PC-3 (cell line): ENCODE measurements at regions not wholly inside any gene's neighbourhood (a gene's known extent, or its start where the extent isn't known, plus 50 kb on each side); places are given as distances from the start of the nearest gene placed in this dataset.

Experiments used
- ATAC-seq: fragments of 200-7000 bp; cut with Tn5 transposase; 2 replicates; pipeline ENCODE4 v1.9.1; 2020; ENCODE audit warnings: mild to moderate bottlenecking, moderate library complexity
- BruUV-seq: library from RNA; stranded (reverse); fragments of 400-500 nt; replicated peaks from 2 replicates; lab custom pipeline; 2021; lab: Mats Ljungman, UMichigan
- CTCF ChIA-PET: fragments of 300-600 bp; sonication (Branson Sonifier 250); formaldehyde crosslinking; loops from one replicate; lab custom pipeline; 2022; ENCODE audit warnings: antibody characterized with exemption; lab: Charles Lee
- POLR2A ChIA-PET: fragments of 300-600 bp; sonication (Branson Sonifier 250); formaldehyde crosslinking; loops from one replicate; lab custom pipeline; 2022; ENCODE audit warnings: antibody characterized with exemption; ENCODE audit not compliant: unreplicated experiment; lab: Charles Lee
- DNase-seq: peaks from one replicate; pipeline ENCODE4 v3.0.0-alpha.2; 2015
- H2AFZ ChIP-seq: fragments of 300-600 bp; sonication (generic); 2 replicates; pipeline ENCODE4 v1.6.0; 2016; ENCODE audit warnings: antibody characterized with exemption, low read length
- H3F3A ChIP-seq: fragments of 300-600 bp; sonication (generic); one replicate; pipeline ENCODE4 v1.6.0; 2017; ENCODE audit warnings: antibody characterized with exemption, low read length, control low read depth, mild to moderate bottlenecking; ENCODE audit not compliant: unreplicated experiment
- H3K27ac ChIP-seq: fragments of 300-600 bp; sonication (generic); 2 replicates; pipeline ENCODE4 v1.5.1; 2016; ENCODE audit warnings: mild to moderate bottlenecking, low read length
- H3K27me3 ChIP-seq: fragments of 300-600 bp; sonication (generic); 2 replicates; pipeline ENCODE4 v1.6.1; 2016; ENCODE audit warnings: low read length, mixed read lengths
- H3K36me3 ChIP-seq: fragments of 300-600 bp; sonication (generic); 2 replicates; pipeline ENCODE4 v1.6.1; 2016; ENCODE audit warnings: low read depth, mixed run types, low read length, mixed read lengths
- H3K4me1 ChIP-seq: fragments of 300-600 bp; sonication (generic); 2 replicates; pipeline ENCODE4 v1.5.1; 2016; ENCODE audit warnings: low read length; ENCODE audit not compliant: insufficient read depth
- H3K4me2 ChIP-seq: fragments of 300-600 bp; sonication (generic); 2 replicates; pipeline ENCODE4 v1.6.0; 2016; ENCODE audit warnings: low read length
- H3K4me3 ChIP-seq: fragments of 300-600 bp; sonication (generic); 2 replicates; pipeline ENCODE4 v1.5.1; 2016; ENCODE audit warnings: mild to moderate bottlenecking, low read length, mixed read lengths
- H3K79me2 ChIP-seq: fragments of 300-600 bp; sonication (generic); 2 replicates; pipeline ENCODE4 v1.6.1; 2017; ENCODE audit warnings: low read length, mixed read lengths
- H3K9ac ChIP-seq: fragments of 300-600 bp; sonication (generic); 2 replicates; pipeline ENCODE4 v1.6.0; 2016; ENCODE audit warnings: mild to moderate bottlenecking, low read length
- H3K9me2 ChIP-seq: fragments of 300-600 bp; sonication (generic); replicated peaks from 2 replicates; pipeline ENCODE4 v1.6.1; 2016; ENCODE audit warnings: mixed run types, low read length, mixed read lengths
- H3K9me3 ChIP-seq: fragments of 300-600 bp; sonication (generic); 2 replicates; pipeline ENCODE4 v1.6.1; 2016; ENCODE audit warnings: low read length, mixed read lengths
- H4K20me1 ChIP-seq: fragments of 300-600 bp; sonication (generic); 2 replicates; pipeline ENCODE4 v1.6.1; 2016; ENCODE audit warnings: low read length, mixed read lengths
- EZH2 ChIP-seq: fragments of 300-600 bp; sonication (generic); IDR thresholded peaks from one replicate; pipeline ENCODE4 v1.6.1; 2017; ENCODE audit warnings: antibody characterized with exemption, mild to moderate bottlenecking, low read length; ENCODE audit not compliant: unreplicated experiment
- EZH2phosphoT487 ChIP-seq: fragments of 300-600 bp; sonication (generic); IDR thresholded peaks from 2 replicates; pipeline ENCODE4 v1.6.1; 2018; ENCODE audit warnings: mild to moderate bottlenecking, antibody characterized with exemption, low read length, borderline replicate concordance
- intact Hi-C: fragments of 100-400 bp; cut with micrococcal nuclease; formaldehyde crosslinking; loops from 2 replicates; pipeline ENCODE4 v1.9.0; 2023
- TF ChIP-seq, protein P1 (sequence below): fragments of 300-600 bp; sonication (generic); conservative IDR thresholded peaks from 2 replicates; pipeline ENCODE4 v1.5.1; 2017; ENCODE audit warnings: antibody characterized with exemption, low read depth, mild to moderate bottlenecking, low read length

GRCh38 chr1:104172243-104172681 is 422.6 kb downstream of the AMY1C start:
- CTCF ChIA-PET: no interaction called here
- H4K20me1 ChIP-seq: no peaks in the 10 kb centered on the region
- POLR2A ChIA-PET: no interaction called here
- ATAC-seq (no peak), DNase-seq (no peak)
- no peak overlapping the region for H2AFZ ChIP-seq
- no peaks in the 10 kb centered on the region for H3K4me1 ChIP-seq
- H3K79me2 ChIP-seq: no peaks in the 10 kb centered on the region
- TF ChIP-seq EZH2: no peak
- TF ChIP-seq, protein P1, sequence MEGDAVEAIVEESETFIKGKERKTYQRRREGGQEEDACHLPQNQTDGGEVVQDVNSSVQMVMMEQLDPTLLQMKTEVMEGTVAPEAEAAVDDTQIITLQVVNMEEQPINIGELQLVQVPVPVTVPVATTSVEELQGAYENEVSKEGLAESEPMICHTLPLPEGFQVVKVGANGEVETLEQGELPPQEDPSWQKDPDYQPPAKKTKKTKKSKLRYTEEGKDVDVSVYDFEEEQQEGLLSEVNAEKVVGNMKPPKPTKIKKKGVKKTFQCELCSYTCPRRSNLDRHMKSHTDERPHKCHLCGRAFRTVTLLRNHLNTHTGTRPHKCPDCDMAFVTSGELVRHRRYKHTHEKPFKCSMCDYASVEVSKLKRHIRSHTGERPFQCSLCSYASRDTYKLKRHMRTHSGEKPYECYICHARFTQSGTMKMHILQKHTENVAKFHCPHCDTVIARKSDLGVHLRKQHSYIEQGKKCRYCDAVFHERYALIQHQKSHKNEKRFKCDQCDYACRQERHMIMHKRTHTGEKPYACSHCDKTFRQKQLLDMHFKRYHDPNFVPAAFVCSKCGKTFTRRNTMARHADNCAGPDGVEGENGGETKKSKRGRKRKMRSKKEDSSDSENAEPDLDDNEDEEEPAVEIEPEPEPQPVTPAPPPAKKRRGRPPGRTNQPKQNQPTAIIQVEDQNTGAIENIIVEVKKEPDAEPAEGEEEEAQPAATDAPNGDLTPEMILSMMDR: no peak
- TF ChIP-seq EZH2phosphoT487: no peak
- no peak overlapping the region for H3K4me2 ChIP-seq
- no peaks in the 10 kb centered on the region for H3F3A ChIP-seq
- no peaks in the 10 kb centered on the region for H3K36me3 ChIP-seq
- H3K27ac ChIP-seq: no peak overlapping the region
- H3K4me3 ChIP-seq: no peak overlapping the region
- H3K9ac ChIP-seq: no peak overlapping the region
- BruUV-seq: no TSS peak
- no peaks in the 10 kb centered on the region for H3K9me3 ChIP-seq
- no peaks in the 10 kb centered on the region for H3K9me2 ChIP-seq
- no peaks in the 10 kb centered on the region; the same call in 1 of the 2 replicates for H3K27me3 ChIP-seq
- intact Hi-C loops: no loop called here

GRCh38 chr1:104182251-104182650 is 432.6 kb downstream of the AMY1C start:
- H3K9me2 ChIP-seq: no peaks in the 10 kb centered on the region
- H4K20me1 ChIP-seq: no peaks in the 10 kb centered on the region
- ChIA-PET CTCF (no interaction called here), POLR2A (no interaction called here)
- no peaks in the 10 kb centered on the region for H3F3A ChIP-seq
- no peak overlapping the region for H3K27ac ChIP-seq
- H3K9ac ChIP-seq: no peak overlapping the region
- no peaks in the 10 kb centered on the region for H3K4me1 ChIP-seq
- DNase-seq (no peak), ATAC-seq (no peak)
- no peaks in the 10 kb centered on the region for H3K36me3 ChIP-seq
- no peak overlapping the region for H3K4me2 ChIP-seq
- BruUV-seq: no TSS peak
- intact Hi-C loops: no loop called here
- no peak overlapping the region for H3K4me3 ChIP-seq
- H3K9me3 ChIP-seq: no peaks in the 10 kb centered on the region
- H3K79me2 ChIP-seq: no peaks in the 10 kb centered on the region
- no peak overlapping the region for H2AFZ ChIP-seq
- TF ChIP-seq, protein P1: no peak
- no peak for TF ChIP-seq EZH2
- no peak for TF ChIP-seq EZH2phosphoT487
- H3K27me3 ChIP-seq: peaks cover 15% of the 10 kb centered on the region

- Histone ChIP-seq H3F3A (no peaks in the 10 kb centered on the region), H3K36me3 (no peaks in the 10 kb centered on the region)
These were observed 439.5 kb downstream of the AMY1C start for GRCh38 chr1:104189207-104189606.

More at GRCh38 chr1:104189207-104189606, 439.5 kb downstream of the AMY1C start:
- H3K27me3 ChIP-seq: peaks cover 15% of the 10 kb centered on the region
- intact Hi-C loops: no loop called here
- DNase-seq (no peak), ATAC-seq (no peak)
- H4K20me1 ChIP-seq: no peaks in the 10 kb centered on the region
- BruUV-seq: no TSS peak
- no peaks in the 10 kb centered on the region for H3K79me2 ChIP-seq
- ChIA-PET POLR2A (no interaction called here), CTCF (no interaction called here)
- H3K9me2 ChIP-seq: no peaks in the 10 kb centered on the region
- H2AFZ ChIP-seq: no peak overlapping the region
- H3K9me3 ChIP-seq: no peaks in the 10 kb centered on the region
- H3K9ac ChIP-seq: no peak overlapping the region
- no peak overlapping the region for H3K4me2 ChIP-seq
- no peak overlapping the region for H3K27ac ChIP-seq
- TF ChIP-seq EZH2phosphoT487: no peak
- no peak for TF ChIP-seq EZH2
- TF ChIP-seq, protein P1: no peak
- no peaks in the 10 kb centered on the region for H3K4me1 ChIP-seq
- H3K4me3 ChIP-seq: no peak overlapping the region
